RPMI8226 (cell line): ENCODE measurements at regions not wholly inside any gene's neighbourhood (a gene's known extent, or its start where the extent isn't known, plus 50 kb on each side); places are given as distances from the start of the nearest gene placed in this dataset.
A peak's percentile ranks its signal among the peaks of the same experiment; 100 is the strongest.
"Not testable (repeated sequence)": the region's sequence is repeated elsewhere in the genome, so short reads cannot be mapped to it uniquely, and the experiment has no call there.

ENCODE experiments used
- DNase-seq: peaks from one replicate; pipeline ENCODE4 v3.0.0-alpha.2; 2015

GRCh38 chr9:36521148-36521547 is 51.5 kb upstream of the MELK start:
- DNase-seq = no peak

GRCh38 chr9:36517131-36517530 is 55.6 kb upstream of the MELK start:
- no peak for DNase-seq

- DNase-seq = peak; percentile 18
Measured at GRCh38 chr9:36504156-36504555, 68.5 kb upstream of the MELK start.

GRCh38 chr9:36503172-36504088 is 69.3 kb upstream of the MELK start:
- DNase-seq = no peak

DNA sequence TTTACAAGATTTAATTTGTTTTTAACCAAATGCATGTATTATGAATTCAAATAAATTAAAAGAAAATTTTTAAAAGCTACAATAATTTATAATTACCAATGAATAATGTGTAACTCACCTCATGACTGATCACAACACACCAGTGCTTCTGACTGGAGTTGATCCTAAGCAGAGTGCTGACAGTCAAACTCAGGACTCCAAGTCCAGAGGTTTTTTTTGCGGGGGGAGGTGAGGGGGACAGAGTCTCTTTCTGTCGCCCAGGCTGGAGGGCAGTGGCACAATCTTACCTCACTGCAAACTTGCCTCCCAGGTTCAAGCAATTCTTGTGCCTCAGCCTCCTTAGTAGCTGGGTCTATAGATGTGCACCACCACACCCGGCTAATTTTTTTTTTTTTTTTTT is 71.0 kb upstream of the MELK start:
- DNase-seq = no peak

- DNase-seq = not testable (repeated sequence)
Measured at GRCh38 chr9:36500931-36501330, 71.8 kb upstream of the MELK start.

- no peak for DNase-seq
Measured at GRCh38 chr9:36499174-36499890, 73.4 kb upstream of the MELK start.

- peak; percentile 31 for DNase-seq
Measured at GRCh38 chr9:36493564-36493963, 79.1 kb upstream of the MELK start.

DNA sequence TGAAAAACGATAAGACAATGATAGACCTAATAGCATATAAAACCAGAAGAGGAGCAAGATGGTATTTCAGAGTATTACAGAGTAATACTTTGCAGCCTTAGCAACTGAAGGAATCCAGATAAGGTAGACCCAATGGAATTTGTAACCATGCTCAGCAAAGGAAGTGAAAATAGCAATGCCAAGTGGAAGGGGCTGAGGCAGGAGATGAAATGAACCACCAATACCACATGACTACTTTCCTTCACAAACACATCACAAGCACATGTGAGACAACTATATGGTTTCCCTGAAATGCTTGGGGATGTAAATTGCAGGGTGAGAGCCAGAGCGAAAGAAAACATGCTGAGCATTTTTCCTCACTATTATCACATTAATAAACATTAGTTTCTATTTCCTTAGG is 79.8 kb upstream of the MELK start:
- no peak for DNase-seq

DNA sequence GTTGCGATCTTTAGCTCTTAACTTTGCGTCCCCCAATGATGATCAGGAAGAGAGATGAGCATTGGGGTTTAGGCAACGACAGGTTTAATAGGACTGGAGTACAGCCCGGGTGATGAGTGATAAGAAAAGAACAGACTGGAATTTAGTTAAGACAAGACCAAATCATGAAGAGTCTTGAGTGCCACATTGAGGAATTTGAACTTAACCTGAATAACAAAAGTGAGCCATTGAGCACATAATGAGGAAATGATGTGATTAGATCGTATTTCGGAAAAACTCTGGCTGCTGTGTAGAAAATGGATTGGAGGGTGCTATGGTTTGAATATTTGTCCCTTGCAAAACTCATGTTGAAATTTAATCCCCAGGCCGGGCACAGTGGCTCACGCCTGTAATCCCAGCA is 83.2 kb upstream of the MELK start:
- DNase-seq = no peak

GRCh38 chr9:36488389-36488756 is 84.3 kb upstream of the MELK start:
- no peak for DNase-seq

DNA sequence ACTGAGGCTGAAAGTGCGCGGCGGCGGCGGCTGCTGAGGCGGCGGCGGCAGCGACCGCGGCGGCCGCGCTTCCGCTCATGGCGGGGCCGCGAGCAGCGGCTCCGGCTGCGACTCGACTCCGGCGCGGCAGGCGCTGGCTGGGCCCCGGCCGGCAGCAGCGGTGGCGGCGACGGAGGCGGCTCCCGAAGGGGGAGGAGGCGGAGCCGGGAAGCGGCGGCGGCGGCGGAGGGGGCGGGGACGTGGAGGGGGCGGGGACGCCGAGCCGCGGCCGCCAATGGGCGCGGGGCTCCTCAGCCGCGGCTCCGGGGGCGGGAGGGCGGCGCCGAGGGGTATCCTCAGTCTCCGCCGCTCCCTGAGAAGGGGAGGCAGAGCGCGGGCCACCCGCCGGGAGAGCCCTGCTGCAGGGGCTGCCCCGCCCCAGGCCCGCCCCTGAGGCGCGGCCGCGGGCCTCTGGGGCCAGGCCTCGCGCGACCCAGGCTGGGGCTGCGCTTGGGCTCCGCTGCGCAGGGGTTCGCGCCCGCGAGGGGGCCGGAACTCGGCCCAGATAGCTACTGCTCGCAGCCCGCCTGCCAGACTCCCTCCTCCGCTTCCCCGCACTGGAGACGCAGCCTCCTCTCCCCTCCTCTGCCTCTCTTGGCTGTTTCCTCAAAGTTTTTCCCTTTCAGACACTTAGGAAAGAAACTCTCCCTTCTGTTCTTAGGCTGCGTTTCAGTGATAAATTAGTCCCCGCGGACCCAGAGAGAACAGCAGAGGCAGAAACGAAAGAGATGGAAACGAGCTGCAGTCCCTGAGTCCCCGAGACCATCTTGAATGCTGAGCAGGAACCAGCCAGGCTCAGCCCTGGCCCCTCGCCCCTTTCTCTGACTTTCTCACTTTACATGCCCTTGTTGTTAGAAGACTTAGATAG is 85.0 kb upstream of the MELK start:
- peak; percentile 95 for DNase-seq

- peak; percentile 64 for DNase-seq
Measured at GRCh38 chr9:36486933-36487481, 85.7 kb upstream of the MELK start.

- peak; percentile 24 for DNase-seq
Measured at GRCh38 chr9:36486329-36486932, 86.3 kb upstream of the MELK start.

DNA sequence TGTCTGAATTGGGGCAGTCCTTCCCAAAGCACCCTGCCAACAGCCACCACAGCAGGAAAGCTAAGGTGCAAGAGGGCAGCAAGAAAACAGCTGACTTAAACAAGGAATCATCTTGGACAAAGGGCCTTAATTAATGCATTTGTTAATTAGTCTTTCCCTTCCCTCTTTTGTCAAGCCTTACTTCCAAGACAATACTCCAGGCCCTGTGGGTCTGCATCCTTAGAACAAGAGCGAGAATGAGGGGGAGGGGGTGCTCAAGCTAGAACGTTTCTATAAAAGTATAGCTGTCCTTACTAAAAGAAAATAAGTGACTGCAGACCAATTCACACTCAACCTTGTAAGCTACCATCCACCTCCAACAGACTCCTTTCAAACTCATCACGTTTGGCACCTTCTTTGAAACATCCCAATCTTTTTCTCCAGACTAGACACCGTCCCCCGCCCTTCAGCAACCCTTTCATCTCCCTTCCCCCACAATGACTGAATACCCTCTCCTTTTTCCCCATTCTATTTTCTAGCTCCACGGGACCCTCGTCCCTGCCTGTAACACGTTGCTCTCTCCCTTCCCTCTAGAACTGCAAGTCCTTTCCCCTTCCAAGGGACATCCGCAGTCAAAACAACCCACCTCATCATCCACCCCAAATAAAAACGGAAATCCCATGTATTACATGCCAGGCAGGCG is 85.7 kb upstream of the RNF38 start:
- no peak for DNase-seq

DNA sequence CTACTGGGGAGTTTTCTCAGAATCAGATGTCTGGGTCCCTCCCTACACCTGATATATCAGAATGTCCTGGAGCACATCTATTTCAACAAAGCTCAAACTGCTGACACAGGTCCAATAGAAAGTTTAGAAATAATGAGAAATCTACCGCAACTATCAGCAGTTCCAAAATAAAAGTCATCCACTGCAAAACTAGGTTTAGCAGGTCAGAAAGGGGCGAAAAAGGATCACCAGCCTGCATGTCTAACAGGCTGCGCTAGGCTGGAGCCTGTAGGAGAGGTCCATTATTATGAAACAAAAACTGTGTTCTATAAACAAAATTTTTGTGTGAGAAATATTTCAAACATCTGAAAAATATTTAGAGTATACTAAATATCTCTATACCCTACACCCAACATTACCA is 84.1 kb upstream of the RNF38 start:
- DNase-seq = no peak

- no peak for DNase-seq
Measured at GRCh38 chr9:36479101-36479500, 79.0 kb upstream of the RNF38 start.

- DNase-seq = no peak
Measured at GRCh38 chr9:36471359-36471758, 71.3 kb upstream of the RNF38 start.

GRCh38 chr9:36470643-36471290 is 70.7 kb upstream of the RNF38 start:
- peak; percentile 79 for DNase-seq

DNA sequence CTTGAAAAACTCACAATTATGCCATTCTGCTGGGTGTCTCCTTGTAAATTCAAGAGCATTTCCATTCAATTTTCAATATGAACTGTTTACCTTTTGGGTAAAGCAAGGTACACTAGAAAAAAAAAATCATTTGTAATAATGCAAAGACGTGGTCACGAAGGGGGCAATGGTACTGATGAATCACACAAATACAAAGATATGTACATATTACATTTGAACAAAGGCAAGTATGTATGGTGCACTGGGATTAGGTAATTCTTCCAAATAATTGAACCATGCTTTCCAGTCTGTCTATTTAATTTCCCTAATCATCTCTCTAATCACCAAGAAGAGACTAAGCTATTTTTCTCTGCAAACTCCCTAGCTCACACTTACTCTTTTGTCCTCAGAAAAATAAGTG is 63.4 kb upstream of the RNF38 start:
- no peak for DNase-seq

DNA sequence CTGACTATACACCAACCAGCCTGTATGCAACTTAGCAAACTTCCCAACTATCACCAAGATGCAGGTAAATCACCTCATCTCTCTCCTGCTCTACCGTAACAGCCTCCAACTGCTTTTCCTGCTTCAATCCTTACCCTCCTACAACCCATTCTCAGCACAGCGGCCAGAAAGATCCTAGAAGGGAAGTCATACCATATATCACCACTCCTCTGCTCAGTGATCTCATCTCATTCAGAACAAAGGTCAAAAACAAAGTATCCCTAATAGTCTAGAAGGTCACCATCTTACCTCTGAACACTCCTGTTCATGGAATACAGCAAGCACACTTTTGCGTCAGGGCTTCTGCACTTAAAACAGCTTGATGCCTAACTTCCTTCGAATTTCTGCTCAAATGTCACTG is 62.2 kb upstream of the RNF38 start:
- DNase-seq = no peak
